HG02571 (cell line): ENCODE measurements at regions not wholly inside any gene's neighbourhood (a gene's known extent, or its start where the extent isn't known, plus 50 kb on each side); places are given as distances from the start of the nearest gene placed in this dataset.

ENCODE experiments used
- ATAC-seq: cut with Tn5 transposase; IDR thresholded peaks from one replicate; pipeline ENCODE4 v1.9.1; 2021; ENCODE audit warnings: mild to moderate bottlenecking, moderate library complexity; ENCODE audit not compliant: unreplicated experiment

DNA sequence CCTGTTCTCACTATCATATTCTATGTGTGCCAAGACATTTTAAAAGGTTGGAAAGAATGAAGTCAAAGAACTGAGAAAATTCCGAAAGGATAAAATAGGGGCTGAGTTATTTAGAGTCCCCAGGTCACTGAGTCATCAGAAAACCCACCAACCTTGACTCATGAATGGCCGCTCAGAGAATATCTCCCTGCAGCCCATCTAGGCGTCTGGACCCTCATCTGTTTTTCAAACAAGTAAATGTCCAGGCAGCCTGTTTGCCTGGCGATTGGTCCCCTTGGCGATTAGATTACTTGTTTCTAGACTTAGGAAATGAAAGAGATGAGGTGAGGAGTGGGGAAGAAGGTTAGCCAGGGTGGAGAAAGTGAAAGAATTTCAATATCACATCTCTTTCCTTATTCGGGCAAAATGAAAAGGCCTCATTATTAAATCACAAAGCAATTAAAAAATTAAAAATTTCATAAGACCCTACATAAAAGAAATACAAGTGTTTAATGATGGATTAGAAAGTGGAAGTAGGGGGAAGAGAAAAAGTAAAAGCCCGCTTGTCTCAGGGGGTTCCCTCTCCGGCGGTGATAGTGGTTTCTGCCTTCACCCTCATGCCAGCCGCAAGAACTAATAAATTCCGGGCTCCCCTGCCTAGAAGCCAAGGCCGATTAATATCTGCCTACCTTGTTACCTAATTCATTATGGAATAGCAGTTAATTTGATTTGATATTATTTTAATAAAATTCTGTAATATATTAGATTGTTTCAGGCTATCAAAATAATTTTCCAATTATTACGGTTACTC is 415.9 kb downstream of the BCL11B start:
- no peak for ATAC-seq

DNA sequence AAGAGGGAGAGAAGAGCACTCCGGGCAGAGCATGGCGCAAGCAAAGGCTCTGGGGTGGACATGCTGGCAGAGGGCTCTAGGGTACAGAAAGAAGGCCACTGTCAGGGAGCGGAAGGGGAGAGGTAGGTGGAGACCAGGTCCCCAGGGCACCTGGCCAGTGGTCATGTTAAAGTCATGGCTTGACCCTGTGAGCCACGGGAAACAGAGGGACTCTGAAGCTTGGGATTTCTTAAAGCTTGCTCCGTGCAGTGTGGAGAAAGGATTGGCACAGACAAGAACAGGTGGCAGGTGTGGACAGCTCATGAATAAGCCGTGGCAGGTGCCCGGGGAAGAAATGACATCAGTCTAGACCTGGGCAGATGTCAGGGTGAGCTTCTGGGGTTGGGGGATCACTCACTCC is 413.8 kb downstream of the BCL11B start:
- no peak for ATAC-seq

DNA sequence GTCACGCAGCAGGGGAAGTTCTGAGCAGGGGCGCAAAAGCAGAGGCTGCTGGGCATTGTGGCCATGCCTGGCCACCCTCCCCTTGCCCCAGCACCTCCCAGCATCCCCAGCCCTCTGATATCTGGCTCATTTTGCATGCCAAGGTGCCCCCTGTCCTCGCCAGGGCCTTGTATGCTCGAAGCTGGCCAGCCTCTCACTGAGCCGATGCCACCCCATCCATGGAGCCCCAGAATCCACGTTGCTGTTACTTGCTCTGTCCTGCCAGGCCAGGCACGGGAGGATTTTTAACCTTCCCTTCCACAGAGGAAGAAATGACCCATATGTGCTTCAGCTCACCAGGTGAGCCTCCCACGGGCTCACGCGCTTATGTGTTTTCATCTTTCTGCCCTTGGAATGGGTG is 413.4 kb downstream of the BCL11B start:
- no peak for ATAC-seq

DNA sequence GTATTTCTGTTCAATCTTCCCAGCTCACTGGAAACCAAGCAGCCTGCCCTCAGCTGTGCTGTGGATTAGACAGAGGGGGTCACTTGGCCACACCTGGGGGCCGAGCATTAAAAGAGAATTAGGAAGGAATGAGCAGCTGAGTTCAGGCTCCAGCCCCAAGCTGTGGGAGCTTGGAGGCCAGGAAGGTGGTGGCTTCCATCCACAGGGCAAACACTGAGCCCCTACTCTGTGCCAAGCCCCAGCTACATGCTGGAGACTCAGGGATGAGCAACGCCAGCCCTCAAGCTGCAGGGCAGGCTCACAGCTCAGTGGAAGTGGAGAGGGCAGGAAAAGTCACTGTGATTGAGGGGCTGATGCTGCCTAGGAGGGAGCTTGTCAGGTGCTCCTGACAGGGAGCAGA is 412.7 kb downstream of the BCL11B start:
- no peak for ATAC-seq

DNA sequence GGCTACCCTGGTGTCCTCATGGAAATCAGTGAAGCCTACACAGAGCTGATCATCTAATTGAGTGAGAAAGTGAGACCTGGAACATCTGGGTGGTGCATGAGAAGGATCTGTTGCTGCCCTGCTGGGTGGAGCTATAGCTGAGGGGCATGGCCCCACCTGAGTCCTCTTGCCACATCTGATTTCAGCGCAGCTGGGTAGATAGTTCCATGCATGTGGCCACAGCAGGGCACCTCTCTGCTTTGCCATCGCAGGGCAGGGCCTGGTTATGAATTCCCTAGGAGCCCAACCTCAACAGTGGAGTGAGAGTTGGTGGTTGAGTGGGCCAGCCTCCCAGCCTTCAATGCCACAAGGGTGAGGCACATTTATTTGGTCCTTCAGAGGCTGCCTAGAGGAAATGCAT is 407.8 kb downstream of the BCL11B start:
- ATAC-seq: no peak

DNA sequence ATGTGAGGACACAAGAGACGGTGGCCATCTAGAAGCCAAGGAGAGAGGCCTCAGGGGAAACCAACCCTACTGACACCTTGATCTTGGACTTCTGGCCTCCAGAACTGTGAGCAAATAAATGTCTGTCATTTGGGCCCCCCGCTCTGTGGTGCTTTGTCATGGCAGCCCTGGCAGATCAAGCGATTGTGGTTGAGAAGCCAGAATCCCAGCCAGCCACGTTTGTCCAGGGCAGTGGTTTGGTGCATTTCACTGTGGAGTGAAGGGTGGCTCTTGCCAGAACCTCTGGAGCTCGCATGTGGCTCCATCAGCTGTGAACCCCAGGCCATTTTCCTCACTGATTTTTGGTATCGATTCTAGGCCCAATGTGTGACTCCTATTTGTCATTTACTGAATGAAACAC is 404.9 kb downstream of the BCL11B start:
- ATAC-seq: no peak

DNA sequence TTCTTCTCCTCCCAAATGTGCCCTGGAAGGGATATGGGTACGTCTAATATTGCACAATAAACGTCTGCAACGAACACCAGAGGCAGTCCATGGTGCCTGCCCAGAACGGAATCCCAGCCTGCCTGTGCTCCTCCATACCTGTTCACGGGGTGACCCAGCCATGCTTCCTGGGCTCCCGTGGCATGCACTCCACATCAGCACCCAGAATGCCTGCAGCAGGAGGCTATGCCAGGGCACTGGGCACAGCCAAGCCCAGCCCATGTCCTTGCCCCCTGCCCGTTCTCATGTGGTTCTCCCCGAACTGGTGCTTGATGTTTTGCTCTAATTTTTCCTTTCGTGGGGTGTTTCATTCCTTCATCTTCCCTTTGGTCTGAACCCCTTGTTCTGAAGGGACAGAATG is 404.3 kb downstream of the BCL11B start:
- no peak for ATAC-seq

GRCh38 chr14:98868866-98869265 is 403.1 kb downstream of the BCL11B start:
- ATAC-seq: no peak

DNA sequence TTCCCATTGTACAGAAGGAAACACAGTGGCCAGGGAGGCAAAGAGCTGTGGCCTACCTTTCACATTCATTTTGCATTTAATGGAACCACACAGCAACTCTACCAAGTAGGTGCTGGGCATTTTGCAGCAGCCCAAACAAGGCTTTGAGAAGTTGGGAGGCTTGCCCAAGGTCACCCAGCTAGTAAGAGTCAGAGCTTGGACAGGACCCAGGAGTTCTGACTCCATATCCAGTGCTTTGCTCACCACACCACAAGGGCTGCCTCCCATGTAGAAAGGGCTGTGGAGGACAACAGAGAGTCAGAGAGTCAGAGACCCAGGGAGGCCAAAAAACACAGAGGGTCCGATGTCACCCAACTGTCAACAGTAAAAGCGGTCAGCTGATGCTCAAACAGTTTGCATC is 400.2 kb downstream of the BCL11B start:
- no peak for ATAC-seq

- ATAC-seq: no peak
Observed at GRCh38 chr14:98877065-98877464, 394.9 kb downstream of the BCL11B start.

- no peak for ATAC-seq
Observed at GRCh38 chr14:98878282-98878681, 393.7 kb downstream of the BCL11B start.

DNA sequence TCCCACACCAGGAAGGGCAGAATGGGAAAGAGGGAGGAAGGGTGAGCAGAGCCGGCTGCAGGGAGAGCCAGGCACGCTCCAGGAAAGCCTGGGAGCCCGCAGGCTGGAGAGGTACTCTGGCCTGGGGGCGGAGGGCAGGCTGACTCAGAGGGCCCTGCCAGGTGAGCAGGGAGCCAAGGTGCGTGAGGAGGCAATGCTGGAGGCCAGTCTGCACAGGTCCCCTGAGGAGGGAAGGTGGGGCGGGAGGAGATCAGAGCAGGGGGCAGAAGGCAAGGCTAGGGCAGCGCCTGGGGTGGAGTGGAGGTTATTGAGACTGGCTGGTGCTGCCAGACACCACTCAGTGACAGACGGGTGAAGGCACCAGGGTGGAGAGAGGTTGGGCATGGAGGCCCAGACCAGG is 385.0 kb downstream of the BCL11B start:
- no peak for ATAC-seq

DNA sequence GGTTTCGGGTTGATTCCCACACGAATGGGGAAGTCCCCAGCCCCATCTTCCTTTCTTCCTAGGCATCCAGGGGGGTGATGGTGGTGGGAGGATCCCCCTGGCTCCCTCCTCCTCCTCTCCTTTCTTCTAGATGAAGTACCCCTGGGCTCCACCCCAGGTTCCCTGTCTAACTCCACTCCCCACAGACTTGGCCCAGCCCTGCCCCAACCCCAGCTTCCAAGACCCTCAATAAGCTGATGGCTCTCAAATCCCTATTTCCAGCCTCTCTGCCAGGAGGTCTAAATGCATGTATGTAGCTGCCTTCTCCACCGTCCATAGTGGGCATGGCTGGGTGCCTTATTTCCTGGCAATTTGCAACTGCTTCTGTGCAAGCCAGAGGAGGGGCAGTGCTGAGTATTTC is 383.7 kb downstream of the BCL11B start:
- no peak for ATAC-seq

- ATAC-seq: no peak
Observed at GRCh38 chr14:98888927-98889835, 382.8 kb downstream of the BCL11B start.

DNA sequence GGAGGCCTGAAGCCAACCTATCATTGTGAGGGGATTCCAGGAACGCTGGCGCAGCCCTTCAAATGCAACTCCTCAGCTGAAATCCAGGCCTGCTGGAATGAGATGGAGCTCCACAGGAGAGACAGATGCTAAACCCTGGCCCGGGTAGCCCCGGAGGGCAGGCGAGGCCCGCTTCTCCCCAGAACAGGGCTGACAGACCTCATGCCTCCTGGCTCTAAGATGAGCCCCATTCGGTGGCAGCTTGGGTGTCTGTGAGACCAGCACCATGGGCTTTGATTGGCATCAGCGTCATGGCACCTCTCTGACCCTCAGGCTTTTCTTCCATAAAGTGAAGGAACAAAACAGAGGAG is 382.2 kb downstream of the BCL11B start:
- no peak for ATAC-seq

DNA sequence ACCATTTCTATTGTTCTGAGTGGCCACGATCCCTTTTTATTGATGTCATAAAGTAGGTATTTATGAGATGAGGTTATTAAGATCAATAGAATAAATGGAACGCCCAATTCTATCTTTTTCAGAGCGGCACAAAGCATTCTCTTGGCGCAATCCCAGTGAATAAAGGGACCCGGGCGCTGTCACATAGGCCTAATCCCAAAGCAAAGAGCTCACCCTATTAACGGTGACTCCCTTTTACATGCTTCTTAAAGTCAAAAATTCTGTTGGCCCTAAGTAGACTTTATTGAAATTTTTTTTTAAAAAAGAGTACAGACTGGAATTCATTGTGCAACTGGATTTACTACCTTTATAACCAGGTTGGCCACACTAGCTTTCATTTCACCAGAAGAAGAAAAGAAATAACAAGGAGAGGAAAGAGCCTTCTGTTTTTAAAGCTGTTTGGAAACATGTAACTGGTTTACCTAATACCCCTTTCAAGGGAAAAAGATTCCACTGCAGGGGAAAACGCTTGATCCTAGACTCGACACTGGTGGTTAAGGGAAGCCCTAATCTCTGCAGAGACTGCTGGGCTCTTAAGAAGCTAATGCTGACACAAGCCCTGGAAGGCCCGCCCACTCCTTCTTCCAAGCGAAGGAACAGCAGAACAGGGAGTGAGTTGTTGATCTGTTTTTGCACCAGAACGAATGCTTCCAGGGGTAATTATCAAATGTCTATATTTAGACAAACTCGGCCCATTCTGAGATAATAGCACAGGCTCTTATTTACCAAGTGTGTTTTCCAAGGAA is 381.2 kb downstream of the BCL11B start:
- ATAC-seq: no peak

DNA sequence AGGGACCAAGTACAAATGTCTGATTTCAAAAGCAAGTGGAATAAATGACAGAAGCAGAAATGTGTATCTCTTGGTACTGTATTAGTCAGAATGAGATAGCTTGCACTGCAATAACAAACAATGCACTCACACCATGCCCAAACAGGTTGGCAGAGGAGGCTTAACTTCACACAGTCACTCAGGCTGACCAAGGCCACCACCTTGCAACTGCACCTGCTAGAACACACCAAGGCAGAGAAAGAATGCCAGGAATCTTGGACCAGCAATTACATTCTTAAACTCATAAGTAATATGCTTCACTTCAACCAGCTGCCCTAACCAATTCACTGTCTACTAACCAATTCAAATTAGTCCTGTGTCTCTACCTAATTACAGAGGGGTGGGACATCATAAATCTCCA is 378.3 kb downstream of the BCL11B start:
- no peak for ATAC-seq

DNA sequence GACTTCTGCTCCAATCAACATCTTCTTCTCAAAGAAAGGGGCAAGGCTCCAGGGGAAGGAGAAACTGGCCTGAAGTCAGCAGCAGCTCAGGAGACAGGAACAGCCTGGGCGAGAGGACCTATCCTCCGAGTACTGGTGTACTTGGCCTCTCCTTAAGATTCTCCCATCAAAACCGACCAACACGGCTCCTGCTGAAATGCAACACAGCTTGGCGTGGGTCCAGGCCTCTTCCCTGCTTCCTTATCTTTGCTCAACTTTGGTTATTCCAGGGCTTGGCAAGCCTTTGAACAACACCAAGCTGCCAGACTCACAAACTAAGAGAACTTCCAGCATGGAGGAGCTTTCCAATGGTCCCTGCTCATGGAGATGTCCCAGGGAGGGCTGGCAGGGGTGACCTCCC is 377.4 kb downstream of the BCL11B start:
- ATAC-seq: no peak

DNA sequence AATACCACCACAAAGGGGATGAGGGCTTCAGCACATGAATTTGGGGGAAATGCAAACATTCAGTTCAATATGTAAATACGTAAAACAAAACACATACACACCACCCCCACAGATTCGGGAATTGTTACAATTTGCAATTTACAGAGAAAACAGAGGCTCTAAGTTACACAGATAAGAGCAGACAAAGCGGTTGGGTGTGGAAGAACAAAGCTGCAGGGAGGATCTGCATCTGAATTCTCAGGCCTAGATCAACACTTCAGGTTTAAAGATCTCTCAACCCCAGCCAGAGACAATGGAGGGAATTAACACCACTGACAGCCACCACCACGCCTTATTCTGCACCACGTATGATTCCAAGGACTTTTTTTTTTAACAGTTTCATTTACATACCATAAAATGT is 375.5 kb downstream of the BCL11B start:
- no peak for ATAC-seq

DNA sequence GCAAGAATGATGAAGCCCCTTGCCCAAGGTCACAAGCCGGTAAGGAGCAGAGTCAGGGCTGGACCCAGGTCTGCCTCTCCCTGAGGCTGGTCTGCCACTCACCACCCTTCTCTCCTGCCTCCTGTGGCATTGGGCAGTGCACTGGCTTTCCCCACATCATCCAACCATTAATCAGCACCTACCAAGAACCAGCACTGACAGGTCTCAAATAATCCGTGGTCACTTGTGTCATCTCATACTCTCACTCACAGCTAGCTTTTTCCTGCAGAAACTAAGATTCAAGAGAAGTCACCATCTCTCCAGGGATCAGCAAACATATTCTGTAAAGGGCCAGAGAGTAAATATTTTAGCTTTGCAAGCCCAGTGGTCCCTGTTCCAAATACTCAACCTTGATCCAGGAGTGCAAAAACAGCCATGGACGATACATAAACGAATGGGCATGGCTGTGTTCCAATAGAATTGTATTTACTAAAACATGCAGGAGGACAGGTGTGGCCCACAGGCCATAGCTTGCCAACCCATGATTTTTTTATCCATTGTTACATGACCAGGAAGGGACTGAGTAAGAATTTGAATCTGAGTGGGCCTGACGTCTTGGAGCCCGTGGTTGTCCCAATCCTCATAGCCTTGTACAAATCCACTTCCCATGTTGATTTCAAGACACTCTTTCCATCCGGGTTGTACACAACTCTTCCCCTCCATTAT is 374.2 kb downstream of the BCL11B start:
- ATAC-seq: no peak

DNA sequence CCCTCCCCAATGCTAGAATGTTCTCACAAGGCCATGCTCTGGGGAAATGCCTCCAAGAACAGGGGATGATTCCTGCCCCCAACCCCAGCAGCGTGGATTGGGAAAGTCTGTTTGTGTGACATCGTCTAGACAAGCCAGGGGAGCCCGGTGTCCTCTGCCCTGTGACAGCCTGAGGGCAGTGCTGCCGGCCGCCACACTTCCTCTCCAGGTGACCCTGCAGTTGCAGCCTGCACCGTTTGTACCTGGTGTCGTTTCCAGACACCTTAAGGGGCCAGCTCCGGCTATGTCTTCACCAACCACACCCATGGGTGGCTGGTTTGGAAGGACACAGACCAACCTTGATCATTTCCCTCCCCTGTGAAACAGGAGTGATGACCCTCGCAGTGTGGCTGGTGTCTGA is 372.6 kb downstream of the BCL11B start:
- no peak for ATAC-seq
